ENCODE measurements at regions not wholly inside any gene's neighbourhood (a gene's known extent, or its start where the extent isn't known, plus 50 kb on each side); places are given as distances from the start of the nearest gene placed in this dataset.

GRCh38 chr3:82954486-82954885 is 1193.0 kb upstream of the GBE1 start:
- TF ChIP-seq EZH2 (IDR thresholded peaks at IDR 0.05; ENCODE audit: low read length) (no peak), CTCF (optimal IDR thresholded peaks at IDR 0.05 in 1 of 3, IDR thresholded peaks at IDR 0.05 in 1 of 3, conservative IDR thresholded peaks at IDR 0.05 in 1 of 3; ENCODE audit: extremely low read depth in 1 of 3, insufficient read depth in 2 of 3, low read length in 3 of 3) (no peak)

All from keratinocyte (primary cell).